Neutrophil (primary cell): ENCODE measurements at regions not wholly inside any gene's neighbourhood (a gene's known extent, or its start where the extent isn't known, plus 50 kb on each side); places are given as distances from the start of the nearest gene placed in this dataset.

Experiments used
- H3K27ac ChIP-seq: fragments of 200-600 bp; sonication (generic); 2 replicates; pipeline ENCODE4 v1.5.1; 2016; ENCODE audit warnings: mild to moderate bottlenecking, moderate library complexity
- H3K27me3 ChIP-seq: fragments of 200-600 bp; sonication (generic); 2 replicates; pipeline ENCODE4 v1.6.0; 2016; ENCODE audit warnings: mild to moderate bottlenecking
- H3K36me3 ChIP-seq: fragments of 200-600 bp; sonication (generic); 2 replicates; pipeline ENCODE4 v1.5.1; 2017
- H3K4me1 ChIP-seq, 2 experiments: fragments of 200-600 bp in 1 of 2; sonication (generic) in 1 of 2; 1 replicate in 1 of 2; 2 replicates in 1 of 2; pipeline versions ENCODE4 v1.5.1 to v1.6.1; 2013 to 2016; ENCODE audit warnings: low read depth in 1 of 2, low read length in 1 of 2, mild to moderate bottlenecking in 1 of 2, moderate library complexity in 1 of 2; ENCODE audit not compliant: control insufficient read depth in 1 of 2, insufficient read depth in 1 of 2
- H3K4me3 ChIP-seq, 2 experiments: fragments of 200-600 bp in 1 of 2; sonication (generic) in 1 of 2; 1 replicate in 1 of 2; 2 replicates in 1 of 2; pipeline ENCODE4 v1.5.1; 2013 to 2016; ENCODE audit warnings: low read depth in 1 of 2, low read length in 1 of 2, mild to moderate bottlenecking in 1 of 2, moderate library complexity in 1 of 2
- H3K9me3 ChIP-seq: fragments of 200-600 bp; sonication (generic); 2 replicates; pipeline ENCODE4 v1.5.1; 2016
- CTCF ChIP-seq: fragments of 200-600 bp; sonication (generic); IDR thresholded peaks from 2 replicates; pipeline ENCODE4 v1.5.1; 2016; ENCODE audit warnings: antibody characterized with exemption

GRCh38 chr17:72487731-72488494, 367.1 kb downstream of the SOX9 start:
- Histone ChIP-seq H3K27me3 (peaks cover 21% of the 10 kb centered on the region), H3K9me3 (no peaks in the 10 kb centered on the region), H3K36me3 (no peaks in the 10 kb centered on the region), H3K27ac (no peak overlapping the region), H3K4me3 (no peak overlapping the region), H3K4me1 (no peaks in the 10 kb centered on the region)
- TF ChIP-seq CTCF: no peak

GRCh38 chr17:72488555-72489271, 367.9 kb downstream of the SOX9 start:
- H3K36me3 ChIP-seq: no peaks in the 10 kb centered on the region
- no peak overlapping the region for H3K4me3 ChIP-seq
- H3K27ac ChIP-seq: no peak overlapping the region

GRCh38 chr17:72489272-72489641, 368.4 kb downstream of the SOX9 start:
- Histone ChIP-seq H3K36me3 (no peaks in the 10 kb centered on the region), H3K9me3 (no peaks in the 10 kb centered on the region), H3K27ac (no peak overlapping the region), H3K4me3 (no peak overlapping the region), H3K4me1 (no peaks in the 10 kb centered on the region), H3K27me3 (peaks cover 21% of the 10 kb centered on the region)
- TF ChIP-seq CTCF: no peak

More at GRCh38 chr17:72488555-72489271, 367.9 kb downstream of the SOX9 start:
- Histone ChIP-seq H3K9me3 (no peaks in the 10 kb centered on the region), H3K4me1 (no peaks in the 10 kb centered on the region), H3K27me3 (peaks cover 21% of the 10 kb centered on the region)
- TF ChIP-seq CTCF: no peak

GRCh38 chr17:72491102-72491501, 370.3 kb downstream of the SOX9 start:
- no peak for TF ChIP-seq CTCF
- peaks cover 21% of the 10 kb centered on the region for H3K27me3 ChIP-seq
- no peaks in the 10 kb centered on the region for H3K4me1 ChIP-seq
- no peak overlapping the region for H3K4me3 ChIP-seq
- H3K9me3 ChIP-seq: no peaks in the 10 kb centered on the region
- no peaks in the 10 kb centered on the region for H3K36me3 ChIP-seq
- no peak overlapping the region for H3K27ac ChIP-seq

GRCh38 chr17:72492494-72492893, 371.7 kb downstream of the SOX9 start:
- no peaks in the 10 kb centered on the region for H3K9me3 ChIP-seq
- H3K27ac ChIP-seq: no peak overlapping the region
- H3K27me3 ChIP-seq: peaks cover 21% of the 10 kb centered on the region
- no peak for TF ChIP-seq CTCF
- no peaks in the 10 kb centered on the region for H3K36me3 ChIP-seq
- H3K4me1 ChIP-seq: no peaks in the 10 kb centered on the region
- H3K4me3 ChIP-seq: no peak overlapping the region
